Breast epithelium (tissue), 4 donors: ENCODE measurements at regions not wholly inside any gene's neighbourhood (a gene's known extent, or its start where the extent isn't known, plus 50 kb on each side); places are given as distances from the start of the nearest gene placed in this dataset.

Experiments used
- DNase-seq, 2 donors: peaks; one replicate each; pipeline ENCODE4 v3.0.0-alpha.2; 2019; ENCODE audit warnings: low spot score in 2 of 2
- H3K27ac ChIP-seq, 2 donors: fragments of 200-600 bp; sonication (generic) in 1 of 2; one replicate each; pipeline ENCODE4 v1.5.1; 2016 to 2019; ENCODE audit warnings: mild to moderate bottlenecking in 1 of 2
- H3K27me3 ChIP-seq, 2 donors: fragments of 200-600 bp; sonication (generic) in 1 of 2; one replicate each; pipeline versions ENCODE4 v1.5.1 to v1.6.0; 2017 to 2019; ENCODE audit warnings: control low read depth in 1 of 2, mild to moderate bottlenecking in 1 of 2
- H3K36me3 ChIP-seq: fragments of 200-600 bp; one replicate; pipeline ENCODE4 v1.5.1; 2019
- H3K4me1 ChIP-seq, 2 donors: fragments of 200-600 bp; sonication (generic); one replicate each; pipeline ENCODE4 v1.5.1; 2016 to 2019; ENCODE audit warnings: control low read depth in 1 of 2
- H3K4me3 ChIP-seq, 3 donors: fragments of 200-600 bp; sonication (generic); 1 replicate in 2 of 3; 2 replicates in 1 of 3; pipeline ENCODE4 v1.5.1; 2016 to 2019; ENCODE audit warnings: mild to moderate bottlenecking in 3 of 3, moderate library complexity in 2 of 3
- H3K9me3 ChIP-seq, 2 donors: fragments of 200-600 bp; sonication (generic) in 1 of 2; one replicate each; pipeline ENCODE4 v1.5.1; 2016 to 2019; ENCODE audit warnings: control low read depth in 1 of 2
- CTCF ChIP-seq, 3 donors: fragments of 450-650 bp; IDR thresholded peaks; one replicate each; pipeline ENCODE4 v1.5.1; 2016 to 2017; ENCODE audit warnings: antibody characterized with exemption in 3 of 3, mild to moderate bottlenecking in 3 of 3, moderate library complexity in 3 of 3
- POLR2A ChIP-seq: fragments of 450-650 bp; IDR thresholded peaks from one replicate; pipeline ENCODE4 v1.6.1; 2016; ENCODE audit warnings: antibody characterized with exemption, mild to moderate bottlenecking, moderate library complexity
- POLR2AphosphoS5 ChIP-seq, 3 donors: sonication (generic); formaldehyde crosslinking; IDR thresholded peaks; one replicate each; pipeline ENCODE4 v1.6.1; 2017; ENCODE audit warnings: antibody characterized with exemption in 3 of 3
- intact Hi-C: fragments of 100-400 bp; cut with DNase I; formaldehyde crosslinking; loops from one replicate; pipeline ENCODE4 v1.15.1; 2023; ENCODE audit warnings: low total_unique reads

GRCh38 chr3:83251490-83251889, 1490.0 kb upstream of the GBE1 start:
- H3K36me3 ChIP-seq, result no peaks in the 10 kb centered on the region
- no peak overlapping the region for H3K27ac ChIP-seq
- no peaks in the 10 kb centered on the region for H3K4me1 ChIP-seq

GRCh38 chr3:83250613-83251012, 1489.2 kb upstream of the GBE1 start:
- Histone ChIP-seq H3K4me3 (no peak overlapping the region), H3K27ac (no peak overlapping the region), H3K36me3 (no peaks in the 10 kb centered on the region), H3K9me3 (no peaks in the 10 kb centered on the region), H3K27me3 (no peaks in the 10 kb centered on the region), H3K4me1 (no peaks in the 10 kb centered on the region)
- DNase-seq, result no peak
- intact Hi-C loops, result no loop called here
- no peak for TF ChIP-seq CTCF (IDR thresholded peaks at IDR 0.05)
- no peak for TF ChIP-seq POLR2AphosphoS5 (IDR thresholded peaks at IDR 0.05)
- no peak for TF ChIP-seq POLR2A

More at GRCh38 chr3:83251490-83251889, 1490.0 kb upstream of the GBE1 start:
- Histone ChIP-seq H3K27me3 (no peaks in the 10 kb centered on the region), H3K4me3 (no peak overlapping the region), H3K9me3 (no peaks in the 10 kb centered on the region)
- TF ChIP-seq POLR2A (no peak), CTCF (IDR thresholded peaks at IDR 0.05) (no peak), POLR2AphosphoS5 (IDR thresholded peaks at IDR 0.05) (no peak)
- intact Hi-C loops, result no loop called here
- DNase-seq, result no peak

GRCh38 chr3:83248454-83248853, 1487.0 kb upstream of the GBE1 start:
- H3K27me3 ChIP-seq, result no peaks in the 10 kb centered on the region
- no peak for DNase-seq
- no peak overlapping the region for H3K27ac ChIP-seq
- intact Hi-C loops, result no loop called here
- H3K36me3 ChIP-seq, result no peaks in the 10 kb centered on the region
- TF ChIP-seq POLR2A (no peak), CTCF (IDR thresholded peaks at IDR 0.05) (no peak), POLR2AphosphoS5 (IDR thresholded peaks at IDR 0.05) (no peak)
- no peaks in the 10 kb centered on the region for H3K9me3 ChIP-seq
- H3K4me3 ChIP-seq, result no peak overlapping the region
- no peaks in the 10 kb centered on the region for H3K4me1 ChIP-seq

GRCh38 chr3:83235180-83235814, 1473.9 kb upstream of the GBE1 start:
- intact Hi-C loops, result no loop called here

More at GRCh38 chr3:83235180-83235814, 1473.9 kb upstream of the GBE1 start:
- H3K27me3 ChIP-seq, result no peaks in the 10 kb centered on the region
- no peaks in the 10 kb centered on the region for H3K9me3 ChIP-seq
- no peak for DNase-seq
- no peaks in the 10 kb centered on the region for H3K4me1 ChIP-seq
- no peak overlapping the region for H3K27ac ChIP-seq
- TF ChIP-seq POLR2A (no peak), CTCF (IDR thresholded peaks at IDR 0.05) (no peak), POLR2AphosphoS5 (IDR thresholded peaks at IDR 0.05) (no peak)
- H3K36me3 ChIP-seq, result no peaks in the 10 kb centered on the region
- no peak overlapping the region for H3K4me3 ChIP-seq
